ENCODE measurements at regions not wholly inside any gene's neighbourhood (a gene's known extent, or its start where the extent isn't known, plus 50 kb on each side); places are given as distances from the start of the nearest gene placed in this dataset.

- peak in 5 of 7 experiments; percentile 12 to 50 (median 28) for TF ChIP-seq CTCF (IDR thresholded peaks at IDR 0.05)
- no peak for TF ChIP-seq POLR2A (IDR thresholded peaks at IDR 0.05)
- TF ChIP-seq POLR2AphosphoS5 (IDR thresholded peaks at IDR 0.05), result no peak
- no peak for TF ChIP-seq EP300 (IDR thresholded peaks at IDR 0.05)
These were observed 414.0 kb downstream of the GJA1 start for GRCh38 chr6:121849477-121849876.

Data from stomach (tissue), 4 donors.